GM20000 (cell line): ENCODE measurements at regions not wholly inside any gene's neighbourhood (a gene's known extent, or its start where the extent isn't known, plus 50 kb on each side); places are given as distances from the start of the nearest gene placed in this dataset.

Experiments
- DNase-seq: peaks from one replicate; pipeline ENCODE4 v3.0.0; 2012; ENCODE audit warnings: low spot score
- TF ChIP-seq, protein P1 (sequence below): IDR thresholded peaks from 2 replicates; pipeline ENCODE4 v1.5.1; 2012; ENCODE audit warnings: mild to moderate bottlenecking, control low read depth; ENCODE audit errors: extremely low read depth, missing control alignments

DNA sequence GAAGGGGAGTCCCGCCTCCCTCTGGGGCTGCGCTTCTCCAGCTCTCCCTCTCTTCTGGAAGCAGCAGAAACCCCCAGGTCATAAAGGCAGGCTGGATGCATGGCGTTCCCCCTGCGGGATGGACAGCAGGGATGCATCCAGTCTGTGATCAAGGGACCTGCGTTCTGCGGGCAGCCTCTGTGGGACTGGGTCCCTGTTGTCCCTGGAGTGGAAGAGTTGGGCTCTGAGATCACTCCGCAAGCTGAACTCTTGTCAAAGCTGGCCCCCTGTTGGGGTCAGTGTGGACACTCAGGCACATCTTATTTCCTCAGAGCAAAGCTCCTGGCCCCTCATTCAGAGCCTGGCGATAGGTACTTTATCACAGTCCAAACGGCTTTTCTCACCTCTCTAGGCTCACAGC is 341.2 kb downstream of the PTPRU start:
- TF ChIP-seq, protein P1, sequence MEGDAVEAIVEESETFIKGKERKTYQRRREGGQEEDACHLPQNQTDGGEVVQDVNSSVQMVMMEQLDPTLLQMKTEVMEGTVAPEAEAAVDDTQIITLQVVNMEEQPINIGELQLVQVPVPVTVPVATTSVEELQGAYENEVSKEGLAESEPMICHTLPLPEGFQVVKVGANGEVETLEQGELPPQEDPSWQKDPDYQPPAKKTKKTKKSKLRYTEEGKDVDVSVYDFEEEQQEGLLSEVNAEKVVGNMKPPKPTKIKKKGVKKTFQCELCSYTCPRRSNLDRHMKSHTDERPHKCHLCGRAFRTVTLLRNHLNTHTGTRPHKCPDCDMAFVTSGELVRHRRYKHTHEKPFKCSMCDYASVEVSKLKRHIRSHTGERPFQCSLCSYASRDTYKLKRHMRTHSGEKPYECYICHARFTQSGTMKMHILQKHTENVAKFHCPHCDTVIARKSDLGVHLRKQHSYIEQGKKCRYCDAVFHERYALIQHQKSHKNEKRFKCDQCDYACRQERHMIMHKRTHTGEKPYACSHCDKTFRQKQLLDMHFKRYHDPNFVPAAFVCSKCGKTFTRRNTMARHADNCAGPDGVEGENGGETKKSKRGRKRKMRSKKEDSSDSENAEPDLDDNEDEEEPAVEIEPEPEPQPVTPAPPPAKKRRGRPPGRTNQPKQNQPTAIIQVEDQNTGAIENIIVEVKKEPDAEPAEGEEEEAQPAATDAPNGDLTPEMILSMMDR, result no peak
- DNase-seq, result no peak

DNA sequence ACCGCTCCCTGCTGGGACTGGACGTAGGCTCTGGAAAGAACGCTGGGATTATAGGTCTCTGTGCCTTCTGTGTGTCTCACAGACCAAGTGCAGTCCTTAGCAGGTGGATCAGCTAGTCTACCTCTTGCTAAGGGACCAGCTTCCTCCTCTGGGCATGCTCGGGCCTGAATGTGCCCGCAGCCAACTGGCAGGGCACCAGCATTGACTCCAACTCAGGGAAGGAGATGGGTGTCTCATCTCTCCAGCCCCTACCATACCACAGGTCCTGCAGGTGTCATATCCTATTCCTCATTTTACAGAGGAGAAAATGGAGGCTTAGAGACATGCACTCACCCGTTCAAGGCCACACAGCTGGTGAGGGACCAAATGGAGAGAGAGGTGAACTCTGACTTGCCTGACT is 340.2 kb downstream of the PTPRU start:
- TF ChIP-seq, protein P1, result no peak
- no peak for DNase-seq

DNA sequence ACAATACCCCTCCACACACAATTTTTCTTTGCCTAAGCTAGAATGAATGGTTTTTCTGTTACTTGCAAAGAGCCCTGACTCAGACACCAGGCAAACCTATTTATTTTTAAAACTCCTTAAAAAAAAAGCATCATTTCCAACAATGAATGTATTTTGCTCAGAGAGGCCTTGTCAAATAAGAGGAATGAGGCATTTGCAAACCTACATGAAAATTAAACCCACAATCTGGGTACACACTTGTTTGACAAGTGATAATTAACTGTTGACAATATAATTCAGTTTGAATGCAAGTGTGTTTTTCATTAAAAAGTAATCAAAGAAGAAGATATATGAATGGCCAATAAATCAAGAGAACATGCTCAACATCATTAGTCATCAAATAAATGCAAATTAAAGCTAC is 339.5 kb downstream of the PTPRU start:
- no peak for DNase-seq
- TF ChIP-seq, protein P1, result no peak

DNA sequence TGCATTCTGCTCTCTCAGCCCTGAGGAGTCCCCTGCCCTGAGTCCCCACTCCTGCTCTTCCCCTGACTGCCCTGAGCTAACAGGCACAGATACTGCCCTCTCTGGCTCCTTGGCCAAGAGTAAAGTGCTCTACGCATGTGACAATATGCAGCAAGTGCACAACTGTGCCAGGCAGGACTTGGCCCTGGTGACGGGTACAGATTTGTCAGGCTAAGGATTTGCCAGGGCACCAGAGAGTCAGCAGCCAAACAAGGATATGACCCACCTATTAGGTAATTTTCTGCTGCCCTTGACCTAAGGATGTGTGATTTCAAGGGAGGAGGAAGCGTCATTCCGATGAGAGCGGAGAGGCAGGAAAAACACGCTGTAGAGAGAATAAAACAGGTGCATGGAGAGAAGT is 339.0 kb downstream of the PTPRU start:
- TF ChIP-seq, protein P1, result no peak
- DNase-seq, result no peak

DNA sequence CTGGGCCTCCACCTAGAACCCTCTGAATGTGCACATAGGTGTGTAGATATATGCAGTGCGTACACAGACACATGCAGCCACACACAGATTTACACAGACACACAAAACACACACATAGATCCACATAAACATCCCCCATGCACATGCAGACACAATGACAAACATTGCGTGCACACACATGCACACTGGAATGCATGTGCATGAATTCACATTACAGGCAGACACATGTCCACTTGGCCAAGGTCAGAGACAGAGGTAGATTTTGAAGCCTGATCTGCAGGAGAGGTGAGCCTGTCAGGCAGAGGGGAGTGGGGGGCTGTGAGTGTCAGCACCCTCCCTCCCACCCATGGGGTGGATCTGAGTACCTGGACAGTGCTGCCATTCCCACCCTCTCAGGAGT is 338.5 kb downstream of the PTPRU start:
- TF ChIP-seq, protein P1, result no peak
- no peak for DNase-seq

DNA sequence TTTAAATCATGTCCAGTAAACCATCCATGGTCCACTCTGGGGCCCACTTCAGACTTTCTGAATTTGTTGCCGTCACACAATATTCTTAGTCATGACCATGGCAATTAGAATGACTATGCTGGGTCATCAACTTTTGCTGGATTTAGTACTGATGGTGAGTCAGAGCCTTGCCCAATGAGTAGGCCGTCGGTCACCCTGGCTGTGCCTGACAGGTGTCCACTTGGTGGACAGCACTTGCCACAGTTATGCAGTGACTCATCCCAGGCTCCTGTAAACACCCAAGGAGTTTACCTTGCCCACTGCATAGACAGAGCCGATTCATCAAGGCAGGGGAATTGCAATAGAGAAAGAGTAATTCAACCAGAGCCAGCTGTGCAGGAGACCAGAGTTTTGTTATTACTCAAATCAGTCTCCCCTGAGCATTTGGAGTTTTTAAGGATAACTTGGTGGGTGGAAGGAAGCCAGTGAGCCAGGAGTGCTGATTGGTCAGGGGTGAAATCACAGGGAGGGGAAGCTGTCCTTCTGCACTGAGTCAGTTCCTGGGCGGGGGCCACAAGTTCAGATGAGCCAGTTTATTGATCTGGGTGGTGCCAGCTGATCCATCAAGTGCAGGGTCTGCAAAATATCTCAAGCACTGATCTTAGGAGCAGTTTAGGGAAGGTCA is 333.8 kb downstream of the PTPRU start:
- TF ChIP-seq, protein P1, result no peak
- no peak for DNase-seq

DNA sequence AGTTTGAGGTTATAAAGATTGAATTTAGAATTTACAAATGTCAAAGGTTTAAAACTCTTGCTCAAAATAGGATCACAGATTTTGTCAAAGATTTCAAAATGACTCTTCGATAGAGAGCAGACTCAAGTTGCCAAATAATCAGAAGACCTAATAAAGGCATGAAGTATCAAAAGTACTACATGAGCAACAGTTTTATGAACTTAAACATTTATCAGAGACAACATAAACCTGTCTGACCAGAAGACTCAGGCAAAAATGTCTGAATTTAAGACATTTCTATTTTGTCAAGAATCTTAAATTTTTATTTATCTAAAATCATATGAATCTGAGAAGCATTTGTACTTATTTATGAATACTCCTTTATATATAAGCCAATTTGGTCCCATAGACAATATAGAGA is 330.9 kb downstream of the PTPRU start:
- TF ChIP-seq, protein P1, result no peak
- no peak for DNase-seq
